H9 (cell line): ENCODE measurements at regions not wholly inside any gene's neighbourhood (a gene's known extent, or its start where the extent isn't known, plus 50 kb on each side); places are given as distances from the start of the nearest gene placed in this dataset.

ENCODE experiments used
- DNase-seq: peaks from one replicate; pipeline ENCODE4 v3.0.0-alpha.2; 2017
- H2AFZ ChIP-seq: one replicate; pipeline ENCODE4 v1.6.1; 2013; ENCODE audit warnings: mild to moderate bottlenecking, low read length, control low read depth, moderate library complexity
- H2AK5ac ChIP-seq: 2 replicates; pipeline ENCODE4 v1.6.1; 2013; ENCODE audit warnings: low read length, control low read depth, mixed read lengths; ENCODE audit not compliant: insufficient read length
- H2BK120ac ChIP-seq: one replicate; pipeline ENCODE4 v1.6.1; 2013; ENCODE audit warnings: low read depth, mild to moderate bottlenecking, low read length, control low read depth, inconsistent platforms; ENCODE audit not compliant: poor library complexity, severe bottlenecking
- H2BK12ac ChIP-seq: 2 replicates; pipeline ENCODE4 v1.6.1; 2013; ENCODE audit warnings: low read length, control low read depth, mixed read lengths, low read depth; ENCODE audit not compliant: insufficient read length
- H2BK15ac ChIP-seq: 2 replicates; pipeline ENCODE4 v1.6.1; 2013; ENCODE audit warnings: low read depth, low read length, control low read depth
- H2BK20ac ChIP-seq: one replicate; pipeline ENCODE4 v1.6.1; 2013; ENCODE audit warnings: low read depth, mild to moderate bottlenecking, low read length, control low read depth, inconsistent platforms; ENCODE audit not compliant: poor library complexity, severe bottlenecking
- H2BK5ac ChIP-seq: 2 replicates; pipeline ENCODE4 v1.6.1; 2013; ENCODE audit warnings: low read length, control low read depth, mixed read lengths; ENCODE audit not compliant: insufficient read length
- H3K14ac ChIP-seq: 2 replicates; pipeline ENCODE4 v1.6.1; 2013; ENCODE audit warnings: low read length, control low read depth; ENCODE audit not compliant: insufficient read depth
- H3K18ac ChIP-seq: 2 replicates; pipeline ENCODE4 v1.6.1; 2013; ENCODE audit warnings: low read depth, mild to moderate bottlenecking, mixed read lengths, low read length, control low read depth; ENCODE audit not compliant: insufficient read length
- H3K23ac ChIP-seq: 2 replicates; pipeline ENCODE4 v1.6.1; 2013; ENCODE audit warnings: low read length, control low read depth, mixed read lengths, low read depth; ENCODE audit not compliant: insufficient read length
- H3K23me2 ChIP-seq: 2 replicates; pipeline ENCODE4 v1.6.1; 2013; ENCODE audit warnings: low read depth, mild to moderate bottlenecking, mixed read lengths, low read length, control low read depth; ENCODE audit not compliant: insufficient read length, poor library complexity, severe bottlenecking
- H3K27ac ChIP-seq: 2 replicates; pipeline ENCODE4 v1.5.1; 2013; ENCODE audit warnings: low read length, control low read depth, mixed read lengths, low read depth; ENCODE audit not compliant: insufficient read length
- H3K27me3 ChIP-seq: 2 replicates; pipeline ENCODE4 v1.6.1; 2013; ENCODE audit warnings: low read length, control low read depth, inconsistent platforms; ENCODE audit not compliant: insufficient read depth
- H3K4ac ChIP-seq: 2 replicates; pipeline ENCODE4 v1.6.1; 2013; ENCODE audit warnings: low read depth, mild to moderate bottlenecking, control low read depth, inconsistent platforms, low read length, moderate library complexity
- H3K4me1 ChIP-seq: 2 replicates; pipeline ENCODE4 v1.6.1; 2013; ENCODE audit warnings: low read length, control low read depth, inconsistent platforms; ENCODE audit not compliant: insufficient read depth
- H3K4me2 ChIP-seq: 2 replicates; pipeline ENCODE4 v1.6.1; 2013; ENCODE audit warnings: low read length, control low read depth, mixed read lengths; ENCODE audit not compliant: insufficient read length, insufficient read depth
- H3K56ac ChIP-seq: 2 replicates; pipeline ENCODE4 v1.6.1; 2013; ENCODE audit warnings: low read depth, mild to moderate bottlenecking, mixed read lengths, low read length, control low read depth; ENCODE audit not compliant: insufficient read length
- H3K79me1 ChIP-seq: 2 replicates; pipeline ENCODE4 v1.6.1; 2013; ENCODE audit warnings: low read depth, mild to moderate bottlenecking, moderate library complexity, low read length, control low read depth, inconsistent platforms; ENCODE audit not compliant: insufficient read depth, poor library complexity, severe bottlenecking
- H3K79me2 ChIP-seq: 2 replicates; pipeline ENCODE4 v1.6.1; 2013; ENCODE audit warnings: low read length, control low read depth, inconsistent platforms; ENCODE audit not compliant: insufficient read depth
- H3K9ac ChIP-seq: 2 replicates; pipeline ENCODE4 v1.6.1; 2013; ENCODE audit warnings: low read length, control low read depth, mixed read lengths; ENCODE audit not compliant: insufficient read length; ENCODE audit errors: extremely low read depth
- H3K9me3 ChIP-seq: one replicate; pipeline ENCODE4 v1.6.1; 2013; ENCODE audit warnings: low read depth, low read length, inconsistent platforms; ENCODE audit not compliant: control insufficient read depth
- H3T11ph ChIP-seq: one replicate; pipeline ENCODE4 v1.6.1; 2013; ENCODE audit warnings: mild to moderate bottlenecking, low read length, control low read depth, inconsistent platforms
- H4K20me1 ChIP-seq: one replicate; pipeline ENCODE4 v1.6.1; 2013; ENCODE audit not compliant: control insufficient read depth, insufficient read length, insufficient read depth
- H4K5ac ChIP-seq: 2 replicates; pipeline ENCODE4 v1.6.1; 2013; ENCODE audit warnings: low read depth, mild to moderate bottlenecking, mixed read lengths, low read length, control low read depth; ENCODE audit not compliant: insufficient read length
- H4K8ac ChIP-seq: replicated peaks from 2 replicates; pipeline ENCODE4 v1.6.1; 2013; ENCODE audit warnings: low read length, control low read depth, mixed read lengths, low read depth; ENCODE audit not compliant: insufficient read length
- H4K91ac ChIP-seq: 2 replicates; pipeline ENCODE4 v1.6.1; 2013; ENCODE audit warnings: low read depth, mild to moderate bottlenecking, moderate library complexity, mixed read lengths, low read length, control low read depth; ENCODE audit not compliant: insufficient read length
- H3K27ac Mint-ChIP-seq, 3 experiments: 2 replicates in 2 of 3; 3 replicates in 1 of 3; pipeline ENCODE4 v1.8.0; 2020 to 2021; ENCODE audit warnings: mixed read lengths in 3 of 3, mild to moderate bottlenecking in 1 of 3, moderate library complexity in 1 of 3
- H3K27me3 Mint-ChIP-seq: 2 replicates; pipeline ENCODE4 v1.8.0; 2021; ENCODE audit warnings: low read depth, mild to moderate bottlenecking, moderate library complexity, mixed read lengths
- H3K36me3 Mint-ChIP-seq, 3 experiments: 2 replicates in 2 of 3; 3 replicates in 1 of 3; pipeline ENCODE4 v1.8.0; 2020 to 2021; ENCODE audit warnings: low read depth in 3 of 3, mixed read lengths in 3 of 3; ENCODE audit not compliant: insufficient read depth in 1 of 3
- H3K4me1 Mint-ChIP-seq, 2 experiments: 2 replicates each; pipeline ENCODE4 v1.8.0; 2020; ENCODE audit warnings: mixed read lengths in 2 of 2
- H3K4me3 Mint-ChIP-seq, 2 experiments: 2 replicates in 1 of 2; 3 replicates in 1 of 2; pipeline ENCODE4 v1.8.0; 2020 to 2021; ENCODE audit warnings: mild to moderate bottlenecking in 2 of 2, mixed read lengths in 2 of 2, moderate library complexity in 1 of 2
- H3K9me3 Mint-ChIP-seq, 2 experiments: 2 replicates in 1 of 2; 3 replicates in 1 of 2; pipeline ENCODE4 v1.8.0; 2020; ENCODE audit warnings: mild to moderate bottlenecking in 2 of 2, mixed read lengths in 2 of 2, moderate library complexity in 1 of 2
- WGBS: extraction: QIAGEN DNeasy Blood & Tissue Kit; methylation state at CpG from one replicate; pipeline ENCODE4 v1.1.7; 2013; ENCODE audit warnings: missing lambda C conversion rate, low lambda C conversion rate, mixed read lengths; ENCODE audit not compliant: insufficient read length; ENCODE audit errors: extremely low coverage; 5-methylcytosine and 5-hydroxymethylcytosine counted together
- TF ChIP-seq, protein P1 (sequence below): fragments of 200-600 bp; sonication (generic); conservative IDR thresholded peaks from 3 replicates; pipeline ENCODE4 v1.8.0; 2021; ENCODE audit warnings: antibody characterized with exemption, mild to moderate bottlenecking

DNA sequence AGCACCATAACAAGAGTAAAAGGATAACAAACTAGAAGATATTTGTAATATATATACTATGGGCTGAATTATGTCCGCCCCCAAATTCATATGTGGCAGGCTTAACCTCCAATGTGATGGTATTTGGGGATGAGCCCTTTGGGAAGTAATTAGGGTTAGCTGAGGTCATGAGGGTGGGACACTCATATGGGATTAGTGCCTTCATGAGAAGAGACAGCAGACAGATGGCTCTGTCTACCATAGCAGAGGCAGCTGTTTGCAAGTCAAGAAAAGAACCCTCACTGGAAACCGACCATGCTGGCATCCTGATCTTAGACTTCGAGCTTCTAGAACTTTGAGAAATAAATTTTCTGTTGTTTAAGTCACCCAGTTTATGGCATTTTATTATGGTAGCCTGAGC is 303.6 kb downstream of the LMO4 start:
- H2AK5ac ChIP-seq: no peak overlapping the region
- no peak overlapping the region for H3K4me3 Mint-ChIP-seq
- no peak overlapping the region for H2BK20ac ChIP-seq
- H3K9ac ChIP-seq: no peak overlapping the region
- no peak overlapping the region for H2BK5ac ChIP-seq
- TF ChIP-seq, protein P1, sequence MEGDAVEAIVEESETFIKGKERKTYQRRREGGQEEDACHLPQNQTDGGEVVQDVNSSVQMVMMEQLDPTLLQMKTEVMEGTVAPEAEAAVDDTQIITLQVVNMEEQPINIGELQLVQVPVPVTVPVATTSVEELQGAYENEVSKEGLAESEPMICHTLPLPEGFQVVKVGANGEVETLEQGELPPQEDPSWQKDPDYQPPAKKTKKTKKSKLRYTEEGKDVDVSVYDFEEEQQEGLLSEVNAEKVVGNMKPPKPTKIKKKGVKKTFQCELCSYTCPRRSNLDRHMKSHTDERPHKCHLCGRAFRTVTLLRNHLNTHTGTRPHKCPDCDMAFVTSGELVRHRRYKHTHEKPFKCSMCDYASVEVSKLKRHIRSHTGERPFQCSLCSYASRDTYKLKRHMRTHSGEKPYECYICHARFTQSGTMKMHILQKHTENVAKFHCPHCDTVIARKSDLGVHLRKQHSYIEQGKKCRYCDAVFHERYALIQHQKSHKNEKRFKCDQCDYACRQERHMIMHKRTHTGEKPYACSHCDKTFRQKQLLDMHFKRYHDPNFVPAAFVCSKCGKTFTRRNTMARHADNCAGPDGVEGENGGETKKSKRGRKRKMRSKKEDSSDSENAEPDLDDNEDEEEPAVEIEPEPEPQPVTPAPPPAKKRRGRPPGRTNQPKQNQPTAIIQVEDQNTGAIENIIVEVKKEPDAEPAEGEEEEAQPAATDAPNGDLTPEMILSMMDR: no peak
- no peaks in the 10 kb centered on the region for H3K23me2 ChIP-seq
- no peak overlapping the region for H3K23ac ChIP-seq
- no peak overlapping the region for H3K27ac ChIP-seq
- H3K4me1 ChIP-seq: no peaks in the 10 kb centered on the region
- peaks cover 14% of the 10 kb centered on the region for H3K9me3 ChIP-seq
- no peak overlapping the region for H4K91ac ChIP-seq
- no peak overlapping the region for H3T11ph ChIP-seq
- H3K27ac Mint-ChIP-seq: no peak overlapping the region
- H2BK120ac ChIP-seq: no peak overlapping the region
- DNase-seq: no peak
- peaks cover 15 to 21% of the 10 kb centered on the region in 2 experiments for H3K9me3 Mint-ChIP-seq
- H3K79me1 ChIP-seq: no peaks in the 10 kb centered on the region
- peaks cover 8 to 19% (median 14%) of the 10 kb centered on the region in 3 experiments for H3K36me3 Mint-ChIP-seq
- H3K4me2 ChIP-seq: no peak overlapping the region
- H2AFZ ChIP-seq: no peak overlapping the region
- no peaks in the 10 kb centered on the region for H3K79me2 ChIP-seq
- H3K18ac ChIP-seq: no peak overlapping the region
- WGBS: no CpG with 5 or more reads among the region's 3 CpGs
- H3K14ac ChIP-seq: no peak overlapping the region
- no peaks in the 10 kb centered on the region for H3K4me1 Mint-ChIP-seq
- H3K27me3 ChIP-seq: no peaks in the 10 kb centered on the region
- no peaks in the 10 kb centered on the region for H3K27me3 Mint-ChIP-seq
- no peak overlapping the region for H3K4ac ChIP-seq
- H4K20me1 ChIP-seq: no peaks in the 10 kb centered on the region
- no peak overlapping the region for H2BK12ac ChIP-seq
- H4K8ac ChIP-seq: no peak overlapping the region
- no peak overlapping the region for H2BK15ac ChIP-seq
- H4K5ac ChIP-seq: no peak overlapping the region
- H3K56ac ChIP-seq: no peak overlapping the region
